ENCODE measurements at regions not wholly inside any gene's neighbourhood (a gene's known extent, or its start where the extent isn't known, plus 50 kb on each side); places are given as distances from the start of the nearest gene placed in this dataset.

GRCh38 chr10:55001422-55001821 lies 200.4 kb upstream of the PCDH15 start:
- Histone ChIP-seq H2BK20ac (ENCODE audit: low read length) (no peak overlapping the region), H3K27ac (ENCODE audit: low read depth, low read length) (no peak overlapping the region), H3K23ac (ENCODE audit: insufficient read length) (no peak overlapping the region), H3K18ac (ENCODE audit: extremely low read depth, low read length) (no peak overlapping the region), H2BK12ac (ENCODE audit: low read depth, low read length) (no peak overlapping the region), H3K14ac (ENCODE audit: insufficient read length) (no peak overlapping the region), H3K4me3 (ENCODE audit: extremely low read depth in 1 of 4, insufficient read depth in 2 of 4, low read depth in 3 of 4, low read length in 4 of 4) (no peak overlapping the region), H3K9ac (replicated peaks in 1 of 4; ENCODE audit: extremely low read depth in 1 of 4, low read depth in 3 of 4, low read length in 3 of 4) (no peak overlapping the region), H3K27me3 (replicated peaks in 1 of 4; ENCODE audit: control insufficient read depth in 3 of 4, extremely low read depth in 1 of 4, insufficient read depth in 3 of 4, low read length in 3 of 4) (no peaks in the 10 kb centered on the region), H3K9me3 (ENCODE audit: insufficient read depth in 2 of 2, low read depth in 1 of 2, low read length in 1 of 2) (peaks cover 10% of the 10 kb centered on the region in 2 experiments), H3K79me2 (ENCODE audit: control insufficient read depth in 1 of 2, insufficient read depth in 2 of 2, low read length in 2 of 2) (no peaks in the 10 kb centered on the region), H4K5ac (ENCODE audit: insufficient read length, low read depth, low read length) (no peak overlapping the region), H2AFZ (ENCODE audit: low read length) (no peak overlapping the region), H4K91ac (replicated peaks; ENCODE audit: insufficient read length, low read length) (no peak overlapping the region), H2BK15ac (ENCODE audit: low read length) (no peak overlapping the region), H3K23me2 (ENCODE audit: low read depth, low read length) (no peaks in the 10 kb centered on the region), H3K56ac (replicated peaks; ENCODE audit: insufficient read length, low read depth, low read length) (no peak overlapping the region), H4K20me1 (replicated peaks in 1 of 2; ENCODE audit: control insufficient read depth in 1 of 2, insufficient read depth in 2 of 2, low read length in 2 of 2) (no peaks in the 10 kb centered on the region), H3K79me1 (ENCODE audit: low read depth, low read length) (no peaks in the 10 kb centered on the region), H3K4ac (replicated peaks; ENCODE audit: insufficient read length, low read depth, low read length) (no peak overlapping the region), H3K4me2 (ENCODE audit: insufficient read depth in 1 of 2, low read depth in 2 of 2, low read length in 2 of 2) (no peak overlapping the region), H2BK120ac (replicated peaks; ENCODE audit: low read depth, low read length) (no peak overlapping the region), H3K36me3 (ENCODE audit: control insufficient read depth in 2 of 4, insufficient read depth in 4 of 4, low read length in 3 of 4) (peaks cover 0 to 7% (median 0%) of the 10 kb centered on the region in 4 experiments; a peak in 1 of 8 replicates), H2AK5ac (ENCODE audit: low read depth, low read length) (no peak overlapping the region), H2BK5ac (ENCODE audit: low read depth, low read length) (no peak overlapping the region), H4K8ac (ENCODE audit: extremely low read depth, insufficient read depth, low read length) (no peak overlapping the region), H3K4me1 (replicated peaks in 1 of 4; ENCODE audit: control insufficient read depth in 3 of 4, insufficient read depth in 4 of 4, low read length in 3 of 4) (no peaks in the 10 kb centered on the region)
- FAIRE-seq (no peak), DNase-seq (ENCODE audit: low read depth in 1 of 2, low spot score in 2 of 2) (no peak)
- ChIA-PET POLR2A (ENCODE audit: partially characterized antibody) (no interaction called here), CTCF (ENCODE audit: partially characterized antibody) (no interaction called here)
- 90% methylated on average over 1 of the region's 1 CpG; no CpG with 5 or more reads in 1 of the 2 experiments for WGBS, 2 experiments (ENCODE audit: extremely low coverage in 1 of 2, insufficient coverage in 1 of 2, insufficient read length in 1 of 2, insufficient replicate concordance in 2 of 2, low coverage in 1 of 2, low lambda C conversion rate in 2 of 2, missing lambda C conversion rate in 1 of 2)
- TF ChIP-seq POLR2AphosphoS5 (IDR thresholded peaks at IDR 0.05; ENCODE audit: low read depth, low read length) (no peak), HDAC6 (IDR thresholded peaks at IDR 0.05; ENCODE audit: low read depth, low read length) (no peak), CTCF (IDR thresholded peaks at IDR 0.05; ENCODE audit: control extremely low read depth in 1 of 3, insufficient read depth in 1 of 3, low read depth in 1 of 3, low read length in 3 of 3) (no peak), SP2 (IDR thresholded peaks at IDR 0.05; ENCODE audit: low read length) (no peak), HDAC2 (IDR thresholded peaks at IDR 0.05; ENCODE audit: borderline replicate concordance in 1 of 2, low read depth in 2 of 2, low read length in 2 of 2) (no peak), E2F6 (IDR thresholded peaks at IDR 0.05) (no peak), POLR2A (IDR thresholded peaks at IDR 0.05; ENCODE audit: control extremely low read depth in 1 of 2, low read depth in 2 of 2, low read length in 2 of 2) (no peak), NANOG (IDR thresholded peaks at IDR 0.05; ENCODE audit: insufficient read depth, low read depth, low read length, poor library complexity, severe bottlenecking) (no peak), NRF1 (IDR thresholded peaks at IDR 0.05; ENCODE audit: low read depth, low read length) (no peak), TBP (IDR thresholded peaks at IDR 0.05; ENCODE audit: low read depth, low read length) (no peak), TAF7 (optimal IDR thresholded peaks at IDR 0.05; ENCODE audit: borderline replicate concordance, low read depth, low read length) (no peak), MAFK (IDR thresholded peaks at IDR 0.05; ENCODE audit: low read depth, low read length) (no peak)

Data from H1 (cell line).